T-helper 2 cell treated with Interferon-gamma antibody and Interleukin-4, amounts not matched to agents 100 ng/mL and 5 ng/mL, for 36 hours (primary cell): ENCODE measurements at regions not wholly inside any gene's neighbourhood (a gene's known extent, or its start where the extent isn't known, plus 50 kb on each side); places are given as distances from the start of the nearest gene placed in this dataset.

Source experiments
- intact Hi-C: fragments of 100-400 bp; cut with micrococcal nuclease; formaldehyde crosslinking; loops from one replicate; pipeline ENCODE4 v1.15.1; 2023

- intact Hi-C loops: no loop called here
Measured at GRCh38 chr6:12653486-12653885, 63.1 kb upstream of the PHACTR1 start.

- intact Hi-C loops: no loop called here
Measured at GRCh38 chr6:12654107-12654506, 62.5 kb upstream of the PHACTR1 start.

- intact Hi-C loops: no loop called here
Measured at GRCh38 chr6:12654514-12654913, 62.1 kb upstream of the PHACTR1 start.

DNA sequence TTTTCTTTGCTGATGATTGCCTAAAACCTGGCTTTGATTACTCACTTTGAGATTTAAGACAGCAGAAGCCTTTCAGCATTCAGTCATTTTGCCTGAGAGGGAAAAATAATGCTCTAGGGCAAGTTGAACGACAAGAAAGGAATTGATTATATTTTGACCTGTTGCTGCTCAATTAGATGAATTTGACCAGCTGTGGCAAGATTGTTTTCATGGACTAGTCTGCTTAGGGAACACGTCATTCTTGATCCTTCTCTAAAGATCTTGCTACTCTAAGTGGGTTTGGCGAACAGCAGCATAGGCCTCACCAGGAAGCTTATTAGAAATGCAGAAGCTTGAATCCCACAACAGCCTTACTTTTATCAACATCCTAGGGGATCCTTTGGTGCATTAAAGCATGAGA lies 59.7 kb upstream of the PHACTR1 start:
- intact Hi-C loops: no loop called here

DNA sequence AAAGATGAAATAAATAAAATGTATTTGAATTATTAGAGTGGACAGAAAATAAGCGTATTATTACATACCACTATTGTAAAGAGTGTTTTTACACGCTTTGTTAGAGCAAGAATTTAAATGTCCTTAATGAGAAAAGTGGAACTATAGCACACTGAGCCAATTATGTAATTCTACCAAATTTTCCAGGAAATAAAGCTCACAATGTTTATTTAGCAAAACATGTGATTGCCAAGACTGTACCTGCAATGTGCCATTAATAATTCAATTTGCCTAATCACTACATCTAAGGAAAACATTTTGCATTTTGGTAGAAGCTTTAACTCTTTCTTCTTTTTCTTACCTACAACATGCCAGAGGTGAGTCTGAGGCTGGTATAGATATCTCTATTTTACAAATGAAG lies 58.7 kb upstream of the PHACTR1 start:
- intact Hi-C loops: no loop called here

- intact Hi-C loops: no loop called here
Measured at GRCh38 chr6:12661432-12662089, 55.0 kb upstream of the PHACTR1 start.
